MCF 10A (cell line): ENCODE measurements at regions not wholly inside any gene's neighbourhood (a gene's known extent, or its start where the extent isn't known, plus 50 kb on each side); places are given as distances from the start of the nearest gene placed in this dataset.

Experiments used
- BruUV-seq: library from RNA; stranded (reverse); fragments of 400-500 nt; replicated peaks from 2 replicates; lab custom pipeline; 2021; lab: Mats Ljungman, UMichigan
- CTCF ChIA-PET: fragments of 300-600 bp; sonication (Branson Sonifier 250); formaldehyde crosslinking; extraction: SDS; loops from one replicate; lab custom pipeline; 2021; ENCODE audit warnings: antibody characterized with exemption, inconsistent platforms; lab: Yijun Ruan, JAX
- POLR2A ChIA-PET: fragments of 300-600, 350-650 bp; sonication (Branson Sonifier 250); formaldehyde crosslinking; extraction: SDS; loops from one replicate; lab custom pipeline; 2020; ENCODE audit warnings: antibody characterized with exemption, inconsistent platforms; lab: Yijun Ruan, JAX
- DNase-seq: peaks from one replicate; pipeline ENCODE4 v3.0.0-alpha.2; 2018; ENCODE audit not compliant: unreplicated experiment
- H3K27ac Mint-ChIP-seq: one replicate; pipeline ENCODE4 v1.8.0; 2022; ENCODE audit warnings: mild to moderate bottlenecking, low read depth, mixed read lengths; ENCODE audit not compliant: unreplicated experiment
- H3K27me3 Mint-ChIP-seq: one replicate; pipeline ENCODE4 v1.8.0; 2022; ENCODE audit warnings: mixed read lengths; ENCODE audit not compliant: insufficient read depth, unreplicated experiment
- H3K36me3 Mint-ChIP-seq: one replicate; pipeline ENCODE4 v1.8.0; 2022; ENCODE audit warnings: mild to moderate bottlenecking, moderate library complexity, mixed read lengths; ENCODE audit not compliant: insufficient read depth, unreplicated experiment
- H3K4me1 Mint-ChIP-seq: one replicate; pipeline ENCODE4 v1.8.0; 2022; ENCODE audit warnings: mixed read lengths; ENCODE audit not compliant: insufficient read depth, unreplicated experiment
- H3K4me3 Mint-ChIP-seq: one replicate; pipeline ENCODE4 v1.8.0; 2022; ENCODE audit warnings: mild to moderate bottlenecking, moderate library complexity, mixed read lengths; ENCODE audit not compliant: unreplicated experiment
- H3K9me3 Mint-ChIP-seq: one replicate; pipeline ENCODE4 v1.8.0; 2022; ENCODE audit warnings: mixed read lengths; ENCODE audit not compliant: unreplicated experiment
- intact Hi-C: fragments of 100-400 bp; cut with micrococcal nuclease; formaldehyde crosslinking; loops from 2 replicates; pipeline ENCODE4 v1.14.1; 2022
- TF ChIP-seq, protein P1 (sequence below): fragments of 200-600 bp; IDR thresholded peaks from one replicate; pipeline ENCODE4 v1.8.0; 2022; ENCODE audit warnings: antibody characterized with exemption, mild to moderate bottlenecking; ENCODE audit not compliant: unreplicated experiment

DNA sequence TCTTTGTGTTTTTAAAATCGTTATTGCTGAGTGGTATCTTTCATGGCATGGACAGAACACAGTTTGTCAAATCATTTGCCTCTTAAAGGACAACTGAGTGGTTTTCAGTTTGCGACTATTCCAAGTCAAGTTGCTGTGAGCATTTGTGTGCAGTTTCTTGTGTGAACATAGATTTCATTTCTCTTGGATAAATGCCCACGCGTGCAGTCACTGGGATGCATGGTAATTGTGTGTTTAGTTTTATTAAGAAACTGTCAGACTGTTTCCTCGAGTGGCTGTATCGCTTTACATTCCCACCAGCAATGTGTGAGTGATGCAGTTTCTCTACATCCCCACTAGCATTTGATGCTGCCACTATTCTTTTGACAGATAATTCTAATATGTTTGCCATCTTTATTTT lies 154.0 kb upstream of the ARL4C start:
- H3K9me3 Mint-ChIP-seq = no peaks in the 10 kb centered on the region
- intact Hi-C loops = no loop called here
- TF ChIP-seq, protein P1, sequence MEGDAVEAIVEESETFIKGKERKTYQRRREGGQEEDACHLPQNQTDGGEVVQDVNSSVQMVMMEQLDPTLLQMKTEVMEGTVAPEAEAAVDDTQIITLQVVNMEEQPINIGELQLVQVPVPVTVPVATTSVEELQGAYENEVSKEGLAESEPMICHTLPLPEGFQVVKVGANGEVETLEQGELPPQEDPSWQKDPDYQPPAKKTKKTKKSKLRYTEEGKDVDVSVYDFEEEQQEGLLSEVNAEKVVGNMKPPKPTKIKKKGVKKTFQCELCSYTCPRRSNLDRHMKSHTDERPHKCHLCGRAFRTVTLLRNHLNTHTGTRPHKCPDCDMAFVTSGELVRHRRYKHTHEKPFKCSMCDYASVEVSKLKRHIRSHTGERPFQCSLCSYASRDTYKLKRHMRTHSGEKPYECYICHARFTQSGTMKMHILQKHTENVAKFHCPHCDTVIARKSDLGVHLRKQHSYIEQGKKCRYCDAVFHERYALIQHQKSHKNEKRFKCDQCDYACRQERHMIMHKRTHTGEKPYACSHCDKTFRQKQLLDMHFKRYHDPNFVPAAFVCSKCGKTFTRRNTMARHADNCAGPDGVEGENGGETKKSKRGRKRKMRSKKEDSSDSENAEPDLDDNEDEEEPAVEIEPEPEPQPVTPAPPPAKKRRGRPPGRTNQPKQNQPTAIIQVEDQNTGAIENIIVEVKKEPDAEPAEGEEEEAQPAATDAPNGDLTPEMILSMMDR = no peak
- DNase-seq = no peak
- H3K27me3 Mint-ChIP-seq = no peaks in the 10 kb centered on the region
- no peaks in the 10 kb centered on the region for H3K4me1 Mint-ChIP-seq
- BruUV-seq = no TSS peak
- POLR2A ChIA-PET = no interaction called here
- H3K27ac Mint-ChIP-seq = no peak overlapping the region
- CTCF ChIA-PET = no interaction called here
- H3K36me3 Mint-ChIP-seq = no peaks in the 10 kb centered on the region
- no peak overlapping the region for H3K4me3 Mint-ChIP-seq

DNA sequence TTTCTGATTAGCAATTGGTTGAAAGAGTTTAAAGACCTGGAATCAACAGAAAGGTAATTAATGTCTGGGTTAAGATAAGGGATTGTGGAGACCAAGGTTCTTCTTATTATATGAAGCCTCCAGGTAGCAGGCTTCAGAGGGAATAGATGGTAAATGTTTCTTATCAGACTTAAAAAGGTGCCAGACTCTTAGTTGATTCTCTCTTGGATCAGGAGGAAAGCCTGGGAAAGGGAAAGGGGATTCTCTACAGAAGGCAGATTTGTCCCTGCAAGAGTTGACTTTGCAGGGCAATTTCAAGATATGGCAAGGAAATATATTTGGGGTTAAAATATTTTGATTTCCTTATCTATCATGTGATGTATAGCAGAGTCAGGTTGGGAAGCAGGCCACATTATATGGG lies 153.1 kb upstream of the ARL4C start:
- Mint-ChIP-seq H3K4me3 (no peak overlapping the region), H3K4me1 (no peaks in the 10 kb centered on the region), H3K27me3 (no peaks in the 10 kb centered on the region), H3K27ac (no peak overlapping the region), H3K9me3 (no peaks in the 10 kb centered on the region), H3K36me3 (no peaks in the 10 kb centered on the region)
- no TSS peak for BruUV-seq
- ChIA-PET POLR2A (no interaction called here), CTCF (no interaction called here)
- intact Hi-C loops = no loop called here
- DNase-seq = no peak
- TF ChIP-seq, protein P1 = no peak

DNA sequence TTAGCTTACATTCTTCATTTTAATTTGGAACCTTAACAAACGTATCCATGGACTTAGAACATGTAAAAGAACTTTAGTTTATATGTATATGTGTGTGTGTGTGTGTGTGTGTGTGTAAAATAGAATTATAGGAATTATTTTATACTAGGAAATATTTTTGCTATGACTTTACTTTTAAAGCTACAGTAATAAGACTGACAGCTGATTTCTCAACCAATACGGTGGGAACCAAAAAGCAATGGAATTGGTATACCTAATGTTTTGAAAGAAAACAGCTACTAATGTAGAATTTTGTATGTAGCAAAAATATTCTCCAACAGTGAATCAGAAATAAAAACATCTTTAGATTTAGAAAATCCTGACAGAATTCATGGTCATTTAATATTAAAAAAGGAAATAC lies 146.5 kb upstream of the ARL4C start:
- CTCF ChIA-PET = interaction anchor here (0.6 to 0.8 kb wide), 2 partner anchors 19 to 189 kb away, joined by 3 read pairs; no protein-coding TSS in a partner anchor
- POLR2A ChIA-PET = no interaction called here
- Mint-ChIP-seq H3K4me1 (no peaks in the 10 kb centered on the region), H3K36me3 (no peaks in the 10 kb centered on the region), H3K27ac (no peak overlapping the region), H3K9me3 (peaks cover 8% of the 10 kb centered on the region), H3K4me3 (no peak overlapping the region), H3K27me3 (no peaks in the 10 kb centered on the region)
- intact Hi-C loops = no loop called here
- no TSS peak for BruUV-seq
- TF ChIP-seq, protein P1 = no peak
- no peak for DNase-seq

GRCh38 chr2:234641086-234641485 lies 144.2 kb upstream of the ARL4C start:
- CTCF ChIA-PET = no interaction called here
- Mint-ChIP-seq H3K9me3 (peaks cover 8% of the 10 kb centered on the region), H3K27me3 (no peaks in the 10 kb centered on the region), H3K36me3 (no peaks in the 10 kb centered on the region), H3K27ac (no peak overlapping the region), H3K4me3 (no peak overlapping the region), H3K4me1 (no peaks in the 10 kb centered on the region)
- POLR2A ChIA-PET = interaction anchor here (0.6 kb wide), 1 partner anchor 26 kb away, joined by 3 read pairs; no protein-coding TSS in a partner anchor
- TF ChIP-seq, protein P1 = no peak
- DNase-seq = no peak
- BruUV-seq = no TSS peak
- intact Hi-C loops = no loop called here
